GM19452 (cell line): ENCODE measurements at regions not wholly inside any gene's neighbourhood (a gene's known extent, or its start where the extent isn't known, plus 50 kb on each side); places are given as distances from the start of the nearest gene placed in this dataset.
"Not testable (repeated sequence)": the region's sequence is repeated elsewhere in the genome, so short reads cannot be mapped to it uniquely, and the experiment has no call there.

Source experiments
- ATAC-seq: cut with Tn5 transposase; IDR thresholded peaks from one replicate; pipeline ENCODE4 v1.9.1; 2021; ENCODE audit not compliant: unreplicated experiment

DNA sequence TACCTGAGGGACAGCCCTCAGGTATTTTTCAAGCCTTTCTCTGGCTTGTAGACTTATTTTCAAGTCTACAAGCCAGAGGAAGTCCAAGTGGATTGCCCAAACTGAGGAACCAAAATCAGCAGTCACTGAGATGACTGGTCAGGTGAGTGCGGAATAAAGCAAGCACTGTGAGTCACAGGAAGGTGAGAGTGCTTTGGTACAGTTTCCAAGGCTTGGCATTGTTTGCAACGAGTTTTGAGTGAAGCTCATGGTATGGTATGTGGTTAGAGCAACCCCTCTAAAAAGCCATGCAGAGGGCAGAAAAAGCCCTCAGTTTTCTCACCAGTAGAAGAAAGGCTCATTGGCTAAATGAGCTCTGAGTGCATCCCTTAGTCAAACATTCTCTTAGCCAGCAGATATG, 112.8 kb upstream of the EOLA2 start:
- ATAC-seq, result no peak

GRCh38 chrX:150052226-150052625, 113.9 kb upstream of the EOLA2 start:
- no peak for ATAC-seq

DNA sequence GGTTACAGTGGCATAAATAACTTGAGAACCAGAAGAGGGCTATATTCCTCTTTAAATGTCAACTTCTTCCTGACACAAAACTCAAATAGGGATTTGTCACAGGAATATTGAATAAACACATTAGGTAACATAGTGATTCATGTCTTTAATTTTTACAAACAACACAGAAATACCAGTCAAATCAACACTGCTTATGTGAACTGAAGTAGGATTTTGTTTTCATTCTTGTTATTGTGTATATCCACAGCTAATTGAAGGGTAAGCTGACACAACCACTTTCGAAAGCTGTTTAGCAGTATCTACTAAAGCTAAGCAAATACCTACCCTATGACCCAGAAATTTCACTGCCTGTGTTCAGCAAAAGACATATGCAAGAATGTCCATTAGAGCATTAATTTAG, 120.4 kb upstream of the EOLA2 start:
- no peak for ATAC-seq

GRCh38 chrX:150060406-150060805, 122.1 kb upstream of the EOLA2 start:
- no peak for ATAC-seq

GRCh38 chrX:150062292-150063137, 124.2 kb upstream of the EOLA2 start:
- no peak for ATAC-seq

DNA sequence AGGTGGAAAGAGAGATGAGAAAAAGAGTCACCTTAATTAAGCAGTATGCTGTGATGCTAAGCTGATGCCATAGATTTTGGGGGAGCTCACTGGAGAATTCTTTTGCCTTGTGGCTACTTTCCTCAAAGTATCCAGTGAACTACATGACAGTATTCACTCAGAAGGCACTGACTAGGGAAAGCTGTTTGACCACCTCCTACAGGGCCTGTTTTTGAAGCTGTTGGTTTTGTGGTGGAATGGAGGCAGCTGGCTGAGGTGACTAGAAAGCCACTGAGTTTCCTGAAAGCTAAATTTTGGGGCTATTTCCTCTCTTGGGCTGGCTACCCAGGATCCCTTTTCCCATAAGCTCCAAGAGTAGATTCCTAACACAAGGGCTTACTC, 124.8 kb upstream of the EOLA2 start:
- ATAC-seq, result no peak

DNA sequence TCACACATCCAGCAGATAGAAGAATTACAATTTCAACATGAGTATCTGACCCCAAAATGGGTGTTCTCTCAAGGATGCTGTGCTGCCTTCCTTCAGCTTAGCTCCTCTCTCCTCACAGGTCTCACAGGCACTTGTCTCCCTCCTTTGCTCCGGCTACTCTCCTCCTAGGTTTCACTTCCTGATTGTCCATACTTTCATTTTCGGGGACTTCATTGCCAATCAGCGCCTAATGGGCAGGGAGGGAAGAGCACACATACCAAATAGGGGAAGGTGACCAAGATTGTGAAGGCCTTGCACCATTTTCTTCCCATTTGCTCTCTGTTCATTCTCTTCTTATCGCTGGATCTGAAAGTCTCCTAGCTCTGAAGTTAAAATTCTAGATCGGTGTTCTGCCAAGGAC, 125.4 kb upstream of the EOLA2 start:
- ATAC-seq, result no peak

- no peak for ATAC-seq
Observed at GRCh38 chrX:150074175-150074574, 135.9 kb upstream of the EOLA2 start.

- ATAC-seq, result no peak
Observed at GRCh38 chrX:150080497-150080896, 142.2 kb upstream of the EOLA2 start.

GRCh38 chrX:150081076-150081475, 142.8 kb upstream of the EOLA2 start:
- no peak for ATAC-seq

DNA sequence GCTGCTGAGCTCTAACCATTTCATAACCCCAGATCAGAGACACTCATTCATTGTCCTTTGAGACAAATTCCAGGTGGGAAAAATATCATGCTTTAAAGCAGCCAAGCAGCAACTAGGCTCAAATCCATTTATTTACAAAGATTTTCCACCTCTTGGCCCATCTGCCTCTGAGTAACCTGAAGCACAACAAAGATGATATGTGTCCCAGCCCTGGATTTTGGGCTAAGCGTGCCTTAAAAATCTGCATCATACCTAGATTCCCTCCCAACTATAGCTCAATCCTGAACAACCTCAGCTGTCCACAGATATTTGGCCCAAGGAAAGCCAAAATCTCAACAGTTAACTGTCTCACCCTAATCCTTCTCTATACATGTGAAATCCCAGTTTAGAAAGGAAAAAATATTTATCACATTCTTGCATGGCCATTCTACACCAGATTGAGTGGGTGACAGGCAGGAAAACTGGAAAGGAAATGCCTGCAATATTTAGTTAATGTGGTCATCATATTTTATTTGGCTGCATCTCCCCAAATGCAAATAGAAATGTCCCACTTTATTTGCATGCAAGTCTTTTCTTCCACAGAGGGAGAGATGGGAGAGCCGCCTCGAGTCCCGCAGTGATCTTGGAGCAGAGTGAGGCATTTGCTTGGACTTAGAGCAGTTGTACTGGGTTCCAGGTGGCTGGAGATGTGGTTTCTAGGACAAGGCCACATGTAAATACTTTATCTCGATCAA, 146.4 kb upstream of the EOLA2 start:
- ATAC-seq, result no peak

DNA sequence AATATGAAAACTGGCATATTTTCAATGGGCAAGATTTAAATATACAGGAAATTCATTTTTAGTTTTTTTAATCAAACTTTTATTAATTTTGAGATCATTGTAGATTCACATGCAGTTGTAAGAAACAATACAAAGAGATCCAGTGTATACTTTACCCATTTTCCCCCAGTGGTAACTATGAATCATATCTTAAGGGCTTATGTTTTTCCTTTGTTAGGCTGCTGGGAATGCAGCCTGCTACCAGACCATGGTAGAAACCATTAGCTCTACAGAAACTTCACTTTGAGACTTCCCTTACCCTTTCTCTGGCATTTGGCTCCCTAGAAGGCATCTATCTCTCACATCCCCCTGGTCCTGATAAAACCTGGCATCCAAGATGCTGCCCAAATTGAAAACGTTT, 147.6 kb upstream of the EOLA2 start:
- no peak for ATAC-seq

GRCh38 chrX:150086371-150086770, 148.1 kb upstream of the EOLA2 start:
- ATAC-seq, result no peak

DNA sequence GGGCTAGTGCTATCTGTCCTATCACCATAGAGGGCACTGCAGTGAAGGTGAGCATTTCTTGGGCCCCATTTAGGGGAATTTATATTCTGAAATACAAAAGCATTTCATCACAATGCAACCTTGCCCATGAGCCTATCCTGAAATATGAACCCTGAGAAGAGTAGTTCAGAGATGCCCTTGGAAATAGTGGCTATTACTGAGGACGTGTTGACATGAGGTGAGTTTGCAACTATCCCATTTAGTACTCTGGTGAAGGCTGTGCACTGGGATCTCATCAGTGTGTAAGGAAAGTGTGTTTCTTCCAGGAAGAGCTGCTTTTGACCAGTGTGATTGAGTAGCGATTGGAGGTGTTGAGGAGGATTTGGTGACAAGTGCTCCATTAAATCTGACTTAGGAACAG, 149.3 kb upstream of the EOLA2 start:
- no peak for ATAC-seq

GRCh38 chrX:150088042-150088441, 149.8 kb upstream of the EOLA2 start:
- no peak for ATAC-seq

GRCh38 chrX:150088766-150089518, 150.7 kb upstream of the EOLA2 start:
- ATAC-seq, result no peak

GRCh38 chrX:150091300-150091699, 153.0 kb upstream of the EOLA2 start:
- ATAC-seq, result not testable (repeated sequence)

- ATAC-seq, result no peak
Observed at GRCh38 chrX:150092549-150092948, 154.3 kb upstream of the EOLA2 start.

- no peak for ATAC-seq
Observed at GRCh38 chrX:150094375-150094774, 156.1 kb upstream of the EOLA2 start.

GRCh38 chrX:150094996-150095395, 156.7 kb upstream of the EOLA2 start:
- ATAC-seq, result no peak

DNA sequence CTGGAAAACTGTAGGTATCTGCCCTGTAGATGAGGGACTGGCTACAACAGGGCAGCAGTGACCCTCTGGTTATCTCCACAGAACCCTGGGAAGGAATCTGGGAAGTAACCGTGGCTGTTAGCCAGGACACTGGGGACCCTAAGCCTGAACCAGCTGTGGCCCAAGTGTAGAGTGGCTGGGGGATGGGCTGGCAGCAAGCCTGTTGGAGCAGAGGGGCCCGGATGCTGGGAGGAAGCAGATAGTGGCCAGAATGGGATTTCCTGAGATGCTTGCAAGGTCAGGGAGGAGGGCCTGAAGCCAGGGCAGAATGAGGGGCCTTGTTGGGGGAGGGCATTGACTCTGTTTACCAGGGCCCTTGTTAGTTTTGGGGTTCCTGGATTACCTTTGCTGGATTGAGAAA, 161.0 kb upstream of the EOLA2 start:
- no peak for ATAC-seq

GRCh38 chrX:150100261-150100660, 162.0 kb upstream of the EOLA2 start:
- no peak for ATAC-seq
